ENCODE measurements at regions not wholly inside any gene's neighbourhood (a gene's known extent, or its start where the extent isn't known, plus 50 kb on each side); places are given as distances from the start of the nearest gene placed in this dataset.

- Histone ChIP-seq H3K27ac (ENCODE audit: control insufficient read depth, insufficient read depth) (no peak overlapping the region), H3K9ac (ENCODE audit: control insufficient read depth, insufficient read depth, low read length) (no peak overlapping the region), H3K27me3 (replicated peaks in 1 of 2; ENCODE audit: control insufficient read depth in 2 of 2, insufficient read depth in 2 of 2, low read length in 1 of 2) (peaks cover 0 to 2% of the 10 kb centered on the region in 2 experiments; a peak in 2 of 4 replicates), H3K79me2 (ENCODE audit: control insufficient read depth, insufficient read depth, low read length) (no peaks in the 10 kb centered on the region), H3K9me3 (replicated peaks; ENCODE audit: control insufficient read depth, insufficient read depth, low read length) (no peaks in the 10 kb centered on the region), H2AFZ (ENCODE audit: control insufficient read depth, low read depth, low read length) (no peak overlapping the region), H3K4me1 (ENCODE audit: control insufficient read depth, insufficient read depth, low read length) (no peaks in the 10 kb centered on the region), H3K36me3 (ENCODE audit: control insufficient read depth in 2 of 2, insufficient read depth in 2 of 2, low read length in 1 of 2) (no peaks in the 10 kb centered on the region), H3K4me2 (ENCODE audit: control insufficient read depth, insufficient read depth) (no peak overlapping the region), H3K4me3 (no peak overlapping the region), H4K20me1 (ENCODE audit: control insufficient read depth, insufficient read depth) (no peaks in the 10 kb centered on the region)
- ChIA-PET RAD21 (ENCODE audit: unreplicated experiment) (no interaction called here), SMC1A (ENCODE audit: uncharacterized antibody, unreplicated experiment) (no interaction called here), POLR2A (no interaction called here), CTCF (no interaction called here)
- intact Hi-C loops (cut with micrococcal nuclease; ENCODE audit: unreplicated experiment): no loop called here
- FAIRE-seq (no peak), DNase-seq (ENCODE audit: low read depth, low spot score) (no peak), ATAC-seq (no peak)
- no peak for TF ChIP-seq ZBTB33 (IDR thresholded peaks at IDR 0.05)
- TF ChIP-seq NFYB (IDR thresholded peaks at IDR 0.05; ENCODE audit: insufficient read depth, low read depth, low read length): no peak
- TF ChIP-seq SMC3 (IDR thresholded peaks at IDR 0.05; ENCODE audit: borderline replicate concordance, low read length): no peak
- TF ChIP-seq HDGF (IDR thresholded peaks at IDR 0.05): no peak
- TF ChIP-seq NR2C1 (IDR thresholded peaks at IDR 0.05): no peak
- TF ChIP-seq CEBPZ (IDR thresholded peaks at IDR 0.05; ENCODE audit: low read depth, low read length): no peak
- no peak for TF ChIP-seq USF2 (IDR thresholded peaks at IDR 0.05; ENCODE audit: borderline replicate concordance, low read depth, low read length)
- no peak for TF ChIP-seq GABPA (IDR thresholded peaks at IDR 0.05; ENCODE audit: low read depth)
- no peak for TF ChIP-seq PML (IDR thresholded peaks at IDR 0.05; ENCODE audit: low read length)
- TF ChIP-seq CHD4 (IDR thresholded peaks at IDR 0.05): no peak
- TF ChIP-seq PAX5 (IDR thresholded peaks at IDR 0.05; ENCODE audit: borderline replicate concordance, low read depth, low read length): no peak
- TF ChIP-seq ELK1 (IDR thresholded peaks at IDR 0.05; ENCODE audit: low read depth, low read length): no peak
- no peak for TF ChIP-seq MEF2B (IDR thresholded peaks at IDR 0.05; ENCODE audit: partially characterized antibody, poor library complexity, severe bottlenecking)
- 10% methylated on average over 10 of the region's 10 CpGs for whole genome bisulfite sequencing (ENCODE audit: insufficient coverage, insufficient replicate concordance, low lambda C conversion rate, missing lambda C conversion rate)
- BruUV-seq (replicated peaks): no TSS peak
- in situ Hi-C loops (cut with MboI): no loop called here
These were observed 257.5 kb upstream of the PMEPA1 start for GRCh38 chr20:57967364-57967763.

Measured in GM12878 (cell line).